Lower leg skin (tissue), 3 donors: ENCODE measurements at regions not wholly inside any gene's neighbourhood (a gene's known extent, or its start where the extent isn't known, plus 50 kb on each side); places are given as distances from the start of the nearest gene placed in this dataset.

ENCODE experiments used
- CTCF ChIP-seq, 3 donors: fragments of 450-650 bp; IDR thresholded peaks; one replicate each; pipeline ENCODE4 v1.5.1; 2016; ENCODE audit warnings: antibody characterized with exemption in 3 of 3, mild to moderate bottlenecking in 3 of 3, moderate library complexity in 2 of 3
- POLR2A ChIP-seq, 2 donors: fragments of 450-650 bp; IDR thresholded peaks; one replicate each; pipeline ENCODE4 v1.6.1; 2016 to 2017; ENCODE audit warnings: antibody characterized with exemption in 2 of 2, mild to moderate bottlenecking in 1 of 2, moderate library complexity in 1 of 2

DNA sequence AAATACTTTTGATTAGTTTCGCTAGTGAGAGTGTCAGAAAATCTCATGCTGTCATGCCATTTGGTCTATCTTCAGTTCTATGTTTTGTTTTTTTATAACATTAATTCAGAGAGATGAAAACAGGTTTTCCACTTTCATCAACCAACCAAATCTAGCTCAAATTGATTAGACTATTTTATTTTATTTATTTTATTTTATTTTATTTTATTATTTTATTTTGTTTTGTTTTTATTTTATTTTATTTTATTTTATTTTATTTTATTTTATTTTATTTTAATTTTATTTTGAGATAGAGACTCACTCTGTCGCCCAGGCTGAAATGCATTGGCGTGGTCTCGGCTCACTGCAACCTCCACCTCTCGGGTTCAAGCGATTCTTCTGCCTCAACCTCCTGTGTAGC lies 1391.0 kb upstream of the ADGRB3 start:
- TF ChIP-seq CTCF (IDR thresholded peaks at IDR 0.05) (no peak), POLR2A (IDR thresholded peaks at IDR 0.05) (no peak)
